ENCODE measurements at regions not wholly inside any gene's neighbourhood (a gene's known extent, or its start where the extent isn't known, plus 50 kb on each side); places are given as distances from the start of the nearest gene placed in this dataset.

DNA sequence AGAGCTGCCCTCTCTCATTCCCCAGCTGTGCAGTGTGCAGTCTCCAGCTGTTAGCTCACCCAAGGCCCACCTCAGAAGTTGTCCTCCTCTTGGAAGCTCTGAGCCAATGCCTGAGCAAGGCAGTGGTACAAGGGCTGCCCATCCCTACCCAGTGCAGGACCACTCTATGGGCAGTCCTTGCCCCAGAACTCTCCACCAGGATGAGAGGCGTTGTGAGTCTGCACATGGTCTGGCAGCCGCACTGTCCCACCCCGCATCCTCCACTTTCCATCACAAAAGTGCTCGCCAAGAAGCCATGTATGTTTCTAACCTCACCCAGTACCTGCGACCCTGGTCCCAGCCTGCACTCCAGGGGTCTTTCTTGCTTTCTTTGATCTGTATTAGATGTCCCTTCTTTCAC is 175.1 kb upstream of the PMEPA1 start:
- Mint-ChIP-seq H3K4me1 (ENCODE audit: low read depth, unreplicated experiment) (no peaks in the 10 kb centered on the region), H3K27me3 (ENCODE audit: insufficient read depth, unreplicated experiment) (peaks cover 25% of the 10 kb centered on the region), H3K4me3 (ENCODE audit: unreplicated experiment) (no peak overlapping the region), H3K27ac (ENCODE audit: unreplicated experiment) (no peak overlapping the region), H3K9me3 (ENCODE audit: unreplicated experiment) (no peaks in the 10 kb centered on the region), H3K36me3 (ENCODE audit: insufficient read depth, unreplicated experiment) (no peaks in the 10 kb centered on the region)
- H3K36me3 ChIP-seq (ENCODE audit: control insufficient read depth, insufficient read depth, low read length), result no peaks in the 10 kb centered on the region
- ChIA-PET POLR2A (no interaction called here), CTCF (no interaction called here)
- peaks cover 8% of the 10 kb centered on the region for H3K9me3 ChIP-seq
- peak in 1 of 2 experiments; percentile 20 for DNase-seq
- no peaks in the 10 kb centered on the region; the same call in none of the 2 replicates for H3K27me3 ChIP-seq (replicated peaks; ENCODE audit: control insufficient read depth, insufficient read depth, low read length)
- no peaks in the 10 kb centered on the region for H3K4me1 ChIP-seq
- H3K4me3 ChIP-seq (ENCODE audit: low read depth, low read length), result no peak overlapping the region
- no TSS peak for BruUV-seq (replicated peaks)
- intact Hi-C loops (cut with micrococcal nuclease; ENCODE audit: unreplicated experiment), result no loop called here
- TF ChIP-seq, protein P1, sequence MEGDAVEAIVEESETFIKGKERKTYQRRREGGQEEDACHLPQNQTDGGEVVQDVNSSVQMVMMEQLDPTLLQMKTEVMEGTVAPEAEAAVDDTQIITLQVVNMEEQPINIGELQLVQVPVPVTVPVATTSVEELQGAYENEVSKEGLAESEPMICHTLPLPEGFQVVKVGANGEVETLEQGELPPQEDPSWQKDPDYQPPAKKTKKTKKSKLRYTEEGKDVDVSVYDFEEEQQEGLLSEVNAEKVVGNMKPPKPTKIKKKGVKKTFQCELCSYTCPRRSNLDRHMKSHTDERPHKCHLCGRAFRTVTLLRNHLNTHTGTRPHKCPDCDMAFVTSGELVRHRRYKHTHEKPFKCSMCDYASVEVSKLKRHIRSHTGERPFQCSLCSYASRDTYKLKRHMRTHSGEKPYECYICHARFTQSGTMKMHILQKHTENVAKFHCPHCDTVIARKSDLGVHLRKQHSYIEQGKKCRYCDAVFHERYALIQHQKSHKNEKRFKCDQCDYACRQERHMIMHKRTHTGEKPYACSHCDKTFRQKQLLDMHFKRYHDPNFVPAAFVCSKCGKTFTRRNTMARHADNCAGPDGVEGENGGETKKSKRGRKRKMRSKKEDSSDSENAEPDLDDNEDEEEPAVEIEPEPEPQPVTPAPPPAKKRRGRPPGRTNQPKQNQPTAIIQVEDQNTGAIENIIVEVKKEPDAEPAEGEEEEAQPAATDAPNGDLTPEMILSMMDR (IDR thresholded peaks at IDR 0.05; ENCODE audit: insufficient read depth in 1 of 2, low read depth in 1 of 2, low read length in 1 of 2, severe bottlenecking in 1 of 2, unreplicated experiment in 1 of 2), result no peak

DNA sequence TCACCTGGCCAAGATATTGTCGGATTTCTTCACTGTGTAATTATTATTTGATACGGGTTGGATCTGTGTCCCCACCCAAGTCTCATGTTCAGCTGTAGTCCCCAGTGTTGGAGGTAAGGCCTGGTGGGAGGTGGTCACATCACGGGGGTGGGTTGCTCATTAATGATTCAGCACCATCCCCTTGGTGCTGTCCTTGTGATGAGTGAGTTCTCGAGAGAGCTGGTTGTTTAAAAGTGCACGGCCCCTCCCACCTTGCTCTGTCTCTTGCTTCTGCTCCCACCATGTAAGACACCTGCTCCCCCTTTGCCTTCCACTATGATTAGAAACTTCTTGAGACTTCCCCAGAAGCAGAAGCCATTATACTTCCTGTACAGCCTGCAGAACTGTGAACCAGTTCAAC is 173.9 kb upstream of the PMEPA1 start:
- H3K27me3 ChIP-seq (replicated peaks; ENCODE audit: control insufficient read depth, insufficient read depth, low read length), result peaks cover 3% of the 10 kb centered on the region
- no peak overlapping the region for H3K4me3 Mint-ChIP-seq (ENCODE audit: unreplicated experiment)
- TF ChIP-seq, protein P1 (IDR thresholded peaks at IDR 0.05; ENCODE audit: insufficient read depth in 1 of 2, low read depth in 1 of 2, low read length in 1 of 2, severe bottlenecking in 1 of 2, unreplicated experiment in 1 of 2), result no peak
- no peak overlapping the region for H3K27ac Mint-ChIP-seq (ENCODE audit: unreplicated experiment)
- POLR2A ChIA-PET, result no interaction called here
- H3K9me3 ChIP-seq, result peaks cover 8% of the 10 kb centered on the region
- H3K4me1 ChIP-seq, result no peaks in the 10 kb centered on the region
- H3K4me1 Mint-ChIP-seq (ENCODE audit: low read depth, unreplicated experiment), result no peaks in the 10 kb centered on the region
- intact Hi-C loops (cut with micrococcal nuclease; ENCODE audit: unreplicated experiment), result no loop called here
- no peaks in the 10 kb centered on the region for H3K9me3 Mint-ChIP-seq (ENCODE audit: unreplicated experiment)
- no peak overlapping the region for H3K4me3 ChIP-seq (ENCODE audit: low read depth, low read length)
- DNase-seq, result peak in 1 of 2 experiments; percentile 35
- CTCF ChIA-PET, result no interaction called here
- no TSS peak for BruUV-seq (replicated peaks)
- H3K36me3 ChIP-seq (ENCODE audit: control insufficient read depth, insufficient read depth, low read length), result no peaks in the 10 kb centered on the region
- peaks cover 34% of the 10 kb centered on the region for H3K27me3 Mint-ChIP-seq (ENCODE audit: insufficient read depth, unreplicated experiment)
- H3K36me3 Mint-ChIP-seq (ENCODE audit: insufficient read depth, unreplicated experiment), result no peaks in the 10 kb centered on the region

DNA sequence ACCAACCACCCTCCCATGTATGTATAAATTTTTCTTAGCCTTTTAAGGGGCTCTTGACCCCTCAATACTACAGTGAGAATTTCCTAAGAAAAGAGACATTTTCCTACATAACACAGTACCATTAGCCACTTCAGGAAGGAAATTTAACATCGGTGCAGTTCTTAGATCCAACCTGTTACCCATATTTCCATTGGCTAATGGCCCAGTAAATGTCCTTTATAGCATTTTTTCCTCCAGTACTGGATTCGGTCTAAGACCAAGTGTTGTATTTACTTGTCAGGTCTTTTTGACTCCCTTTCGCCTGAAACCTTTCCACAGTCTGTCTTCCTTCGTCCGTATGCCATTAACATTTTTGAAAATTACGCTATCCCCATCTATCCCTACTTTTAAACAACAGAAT is 173.4 kb upstream of the PMEPA1 start:
- no TSS peak for BruUV-seq (replicated peaks)
- TF ChIP-seq, protein P1 (IDR thresholded peaks at IDR 0.05; ENCODE audit: insufficient read depth in 1 of 2, low read depth in 1 of 2, low read length in 1 of 2, severe bottlenecking in 1 of 2, unreplicated experiment in 1 of 2), result no peak
- Mint-ChIP-seq H3K27me3 (ENCODE audit: insufficient read depth, unreplicated experiment) (peaks cover 34% of the 10 kb centered on the region), H3K4me3 (ENCODE audit: unreplicated experiment) (no peak overlapping the region), H3K27ac (ENCODE audit: unreplicated experiment) (no peak overlapping the region), H3K4me1 (ENCODE audit: low read depth, unreplicated experiment) (no peaks in the 10 kb centered on the region), H3K9me3 (ENCODE audit: unreplicated experiment) (no peaks in the 10 kb centered on the region), H3K36me3 (ENCODE audit: insufficient read depth, unreplicated experiment) (no peaks in the 10 kb centered on the region)
- peaks cover 8% of the 10 kb centered on the region for H3K9me3 ChIP-seq
- peaks cover 3% of the 10 kb centered on the region for H3K27me3 ChIP-seq (replicated peaks; ENCODE audit: control insufficient read depth, insufficient read depth, low read length)
- no peaks in the 10 kb centered on the region for H3K4me1 ChIP-seq
- DNase-seq, result no peak
- ChIA-PET POLR2A (no interaction called here), CTCF (no interaction called here)
- intact Hi-C loops (cut with micrococcal nuclease; ENCODE audit: unreplicated experiment), result no loop called here
- H3K4me3 ChIP-seq (ENCODE audit: low read depth, low read length), result no peak overlapping the region
- H3K36me3 ChIP-seq (ENCODE audit: control insufficient read depth, insufficient read depth, low read length), result no peaks in the 10 kb centered on the region
